ENCODE measurements at regions not wholly inside any gene's neighbourhood (a gene's known extent, or its start where the extent isn't known, plus 50 kb on each side); places are given as distances from the start of the nearest gene placed in this dataset.
"Not testable (repeated sequence)": the region's sequence is repeated elsewhere in the genome, so short reads cannot be mapped to it uniquely, and the experiment has no call there.

DNA sequence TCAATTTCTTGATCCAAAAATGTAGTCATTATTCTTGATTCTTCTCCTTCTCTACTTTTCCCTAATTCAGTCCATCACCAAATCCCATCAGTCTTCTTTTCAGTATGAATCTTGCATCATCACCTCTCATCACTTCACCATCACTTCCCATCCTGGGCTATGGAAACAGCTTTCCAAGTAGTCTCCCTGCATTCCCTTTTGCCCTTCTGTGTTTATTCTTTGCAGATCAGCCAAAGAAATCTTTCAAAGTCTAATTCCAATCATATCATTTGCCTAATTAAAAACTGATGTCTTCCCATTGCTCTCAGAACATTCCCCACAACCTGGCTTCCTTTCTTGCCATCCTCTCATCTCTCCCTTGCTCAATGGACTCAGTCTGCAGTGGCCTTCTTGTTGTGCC lies 201.7 kb upstream of the ADAMTS3 start:
- DNase-seq (ENCODE audit: low spot score), result no peak

GRCh38 chr4:72768364-72768763 lies 199.3 kb upstream of the ADAMTS3 start:
- no peak for DNase-seq (ENCODE audit: low spot score)

- no peak for DNase-seq (ENCODE audit: low spot score)
Observed at GRCh38 chr4:72767618-72768302, 198.7 kb upstream of the ADAMTS3 start.

- DNase-seq (ENCODE audit: low spot score), result not testable (repeated sequence)
Observed at GRCh38 chr4:72765788-72766187, 196.8 kb upstream of the ADAMTS3 start.

GRCh38 chr4:72761368-72762038 lies 192.5 kb upstream of the ADAMTS3 start:
- no peak for DNase-seq (ENCODE audit: low spot score)

GRCh38 chr4:72753414-72753813 lies 184.4 kb upstream of the ADAMTS3 start:
- not testable (repeated sequence) for DNase-seq (ENCODE audit: low spot score)

DNA sequence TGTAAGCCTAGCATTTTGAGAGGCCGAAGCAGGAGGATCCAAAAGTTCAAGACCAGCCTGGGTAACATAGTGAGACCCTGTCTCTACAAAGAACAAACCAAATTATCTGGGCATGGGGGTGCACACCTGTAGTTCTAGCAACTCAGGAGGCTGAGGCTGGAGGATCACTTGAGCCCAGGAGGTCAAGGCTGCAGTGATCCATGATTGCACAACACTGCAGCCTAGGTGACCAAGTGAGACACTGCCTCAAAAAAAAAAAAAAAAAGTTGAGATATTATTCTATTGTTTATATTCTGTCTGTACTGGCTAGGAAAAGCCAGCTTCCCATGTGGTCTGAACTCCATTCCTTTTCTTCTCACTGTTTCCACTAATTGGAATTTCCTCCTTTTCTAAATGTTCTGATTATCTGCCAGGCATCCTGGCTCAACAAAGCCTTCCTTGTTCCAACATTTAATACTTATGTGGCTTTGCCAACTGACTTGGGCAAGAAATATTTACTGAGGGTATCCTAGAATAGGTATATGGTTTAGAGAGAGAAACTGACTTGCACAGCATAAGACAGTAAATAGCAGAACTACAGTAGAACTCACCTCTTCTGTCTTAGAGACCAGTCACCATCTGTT lies 175.2 kb upstream of the ADAMTS3 start:
- DNase-seq (ENCODE audit: low spot score), result no peak

DNA sequence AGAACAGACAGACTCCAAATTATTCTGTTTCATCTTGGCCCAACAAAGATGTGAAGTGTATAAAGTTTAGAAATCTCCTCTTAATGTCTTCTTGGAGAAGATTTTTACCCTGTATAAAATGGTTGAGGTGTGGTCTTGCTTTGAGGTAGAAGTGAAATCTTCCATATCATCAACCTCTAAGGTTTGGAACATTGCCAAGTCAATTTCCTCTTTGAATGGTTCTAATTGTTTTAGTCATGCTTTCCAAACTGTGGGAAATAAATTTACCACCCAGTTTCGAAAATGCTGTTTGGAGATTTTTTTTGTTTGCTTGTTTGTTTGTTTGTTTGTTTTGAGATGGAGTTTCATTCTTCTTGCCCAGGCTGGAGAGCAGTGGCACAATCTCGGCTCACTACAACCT lies 174.1 kb upstream of the ADAMTS3 start:
- DNase-seq (ENCODE audit: low spot score), result no peak

DNA sequence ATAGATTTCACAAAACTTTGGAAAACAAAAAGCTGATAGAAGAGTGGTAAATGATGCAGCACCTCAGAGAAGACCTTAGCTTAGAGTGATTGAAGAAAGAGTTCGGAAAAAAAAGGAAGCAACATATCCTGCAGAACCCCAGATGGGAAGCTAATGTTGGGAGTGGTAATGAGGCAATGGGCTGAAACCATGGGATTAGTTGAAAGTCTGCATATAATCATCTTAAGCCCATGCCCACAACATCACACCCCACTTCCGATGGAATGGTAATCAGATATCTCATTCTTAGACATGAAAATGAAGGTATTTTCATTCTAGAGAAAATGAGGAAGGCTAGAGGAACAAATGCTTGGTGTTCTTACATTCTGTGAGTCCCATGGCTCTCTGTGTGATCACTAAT lies 146.3 kb upstream of the ADAMTS3 start:
- no peak for DNase-seq (ENCODE audit: low spot score)

GRCh38 chr4:72714482-72715279 lies 145.7 kb upstream of the ADAMTS3 start:
- no peak for DNase-seq (ENCODE audit: low spot score)

- DNase-seq (ENCODE audit: low spot score), result no peak
Observed at GRCh38 chr4:72712997-72713396, 144.0 kb upstream of the ADAMTS3 start.

DNA sequence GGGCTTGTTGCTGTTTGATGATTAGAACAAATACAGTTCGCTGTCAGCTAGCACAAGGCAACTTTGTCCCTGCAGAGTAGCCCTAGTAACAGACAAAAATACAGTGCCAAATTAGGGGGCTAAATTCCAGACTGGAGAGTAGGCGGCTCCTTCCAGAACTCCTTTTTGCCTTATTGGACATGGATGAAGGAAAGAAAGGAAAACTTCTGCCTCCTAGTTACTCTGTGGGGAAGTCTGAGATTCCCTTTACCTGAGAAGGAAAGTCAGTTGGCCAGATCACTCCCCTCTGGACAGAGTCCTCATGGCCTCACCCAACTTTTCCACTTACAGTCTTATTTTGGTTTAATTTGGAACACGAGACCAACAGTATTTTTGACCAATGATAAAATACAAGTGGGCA lies 140.5 kb upstream of the ADAMTS3 start:
- no peak for DNase-seq (ENCODE audit: low spot score)

- no peak for DNase-seq (ENCODE audit: low spot score)
Observed at GRCh38 chr4:72706684-72707083, 137.7 kb upstream of the ADAMTS3 start.

GRCh38 chr4:72704925-72705640 lies 136.1 kb upstream of the ADAMTS3 start:
- DNase-seq (ENCODE audit: low spot score), result not testable (repeated sequence)

DNA sequence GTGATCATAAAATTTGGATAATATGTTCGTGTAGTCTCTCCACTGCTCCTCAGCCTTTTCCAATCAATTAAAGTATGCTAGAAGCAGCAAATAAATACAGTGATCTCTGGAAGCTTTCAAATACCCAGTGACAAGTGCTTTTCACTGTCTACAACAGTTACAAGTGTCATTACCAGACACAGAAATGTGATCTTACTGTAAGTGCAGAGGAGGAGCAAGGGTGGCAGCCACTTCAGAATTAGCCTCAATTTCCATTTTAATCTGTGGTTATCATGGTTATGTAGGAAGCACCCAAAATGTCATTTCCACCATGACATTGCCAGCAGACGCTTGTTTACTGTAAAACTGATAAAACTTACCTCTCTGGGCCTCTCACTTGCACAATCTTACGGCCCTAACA lies 133.9 kb upstream of the ADAMTS3 start:
- DNase-seq (ENCODE audit: low spot score), result no peak

DNA sequence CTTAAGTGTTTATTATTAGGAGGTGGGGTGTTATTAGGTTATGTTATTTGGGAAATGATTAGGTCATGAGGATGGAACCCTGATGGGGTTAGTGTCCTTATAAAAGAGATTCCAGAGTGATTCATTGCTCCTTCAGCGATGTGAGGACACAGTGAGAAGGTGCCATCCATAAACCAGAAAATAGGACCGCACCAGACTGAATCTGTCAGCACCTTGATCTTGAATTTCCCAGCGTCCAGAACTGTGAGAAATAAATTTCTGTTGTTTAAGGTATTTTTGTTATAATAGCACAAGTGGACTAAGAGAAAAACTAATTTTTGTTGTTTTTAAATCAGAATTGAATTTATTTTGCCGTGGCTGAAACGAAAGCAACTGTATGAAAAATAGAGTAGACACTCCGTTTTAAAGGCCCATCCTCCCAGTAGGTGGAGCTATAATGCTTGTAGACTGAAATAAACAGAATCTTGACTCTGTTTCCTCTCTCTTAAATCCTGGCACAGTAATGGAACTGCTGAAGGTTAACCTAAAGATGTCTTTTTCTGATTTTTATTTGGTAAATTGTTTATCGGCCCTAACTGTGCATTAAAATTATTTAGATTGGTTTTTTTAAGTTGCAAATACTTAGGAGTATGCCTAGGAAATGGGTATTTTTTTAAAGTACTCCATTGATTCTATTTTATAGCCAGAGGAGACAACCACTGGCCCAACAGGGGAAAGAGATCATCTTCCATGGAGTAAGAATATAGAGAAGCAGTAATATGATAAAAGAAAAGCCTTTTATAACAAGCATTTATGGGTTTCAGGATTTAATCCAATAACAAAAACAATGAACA lies 133.2 kb upstream of the ADAMTS3 start:
- peak; percentile 29 for DNase-seq (ENCODE audit: low spot score)

DNA sequence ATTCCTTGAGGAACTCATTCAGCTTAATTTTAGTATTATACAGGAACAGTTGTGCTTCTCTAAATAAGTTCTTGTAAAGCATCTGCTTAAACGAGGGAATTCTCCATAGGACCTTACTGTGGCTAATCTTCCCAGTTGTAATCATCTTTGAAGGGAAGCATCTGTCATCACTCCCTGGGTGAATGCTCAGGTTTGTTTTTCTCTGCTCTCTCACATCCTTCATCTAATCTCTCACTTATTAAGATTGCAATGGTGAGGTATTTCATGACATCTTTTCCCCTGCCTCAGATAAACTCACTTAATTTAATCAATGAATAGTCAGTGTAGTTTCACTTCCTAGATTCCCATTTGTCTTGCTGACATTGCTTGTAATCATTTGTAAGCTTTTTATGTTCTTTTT lies 121.8 kb upstream of the ADAMTS3 start:
- no peak for DNase-seq (ENCODE audit: low spot score)

GRCh38 chr4:72689923-72690322 lies 120.9 kb upstream of the ADAMTS3 start:
- no peak for DNase-seq (ENCODE audit: low spot score)

GRCh38 chr4:72686390-72686789 lies 117.4 kb upstream of the ADAMTS3 start:
- DNase-seq (ENCODE audit: low spot score), result not testable (repeated sequence)

GRCh38 chr4:72679666-72680065 lies 110.6 kb upstream of the ADAMTS3 start:
- no peak for DNase-seq (ENCODE audit: low spot score)

DNA sequence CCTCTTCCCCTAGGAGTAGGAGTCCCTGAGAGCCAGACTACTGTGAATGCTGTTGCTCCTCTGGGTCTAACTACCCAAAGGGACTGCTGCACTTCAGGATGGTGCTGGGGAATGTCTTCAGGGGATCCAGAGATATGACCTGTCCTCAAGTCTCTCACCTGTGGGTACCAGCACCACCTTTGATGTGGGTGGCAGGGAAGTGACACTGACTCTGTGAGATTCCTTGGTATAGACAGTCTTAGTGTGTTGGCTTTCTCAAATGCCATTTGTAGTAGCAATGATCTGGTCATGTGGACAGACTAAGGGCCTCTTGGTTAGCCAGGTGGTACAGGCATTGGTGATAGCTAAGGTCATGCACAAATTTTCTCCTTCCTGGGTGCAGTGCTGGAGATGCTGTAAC lies 108.9 kb upstream of the ADAMTS3 start:
- DNase-seq (ENCODE audit: low spot score), result no peak
